ENCODE measurements at regions not wholly inside any gene's neighbourhood (a gene's known extent, or its start where the extent isn't known, plus 50 kb on each side); places are given as distances from the start of the nearest gene placed in this dataset.

DNA sequence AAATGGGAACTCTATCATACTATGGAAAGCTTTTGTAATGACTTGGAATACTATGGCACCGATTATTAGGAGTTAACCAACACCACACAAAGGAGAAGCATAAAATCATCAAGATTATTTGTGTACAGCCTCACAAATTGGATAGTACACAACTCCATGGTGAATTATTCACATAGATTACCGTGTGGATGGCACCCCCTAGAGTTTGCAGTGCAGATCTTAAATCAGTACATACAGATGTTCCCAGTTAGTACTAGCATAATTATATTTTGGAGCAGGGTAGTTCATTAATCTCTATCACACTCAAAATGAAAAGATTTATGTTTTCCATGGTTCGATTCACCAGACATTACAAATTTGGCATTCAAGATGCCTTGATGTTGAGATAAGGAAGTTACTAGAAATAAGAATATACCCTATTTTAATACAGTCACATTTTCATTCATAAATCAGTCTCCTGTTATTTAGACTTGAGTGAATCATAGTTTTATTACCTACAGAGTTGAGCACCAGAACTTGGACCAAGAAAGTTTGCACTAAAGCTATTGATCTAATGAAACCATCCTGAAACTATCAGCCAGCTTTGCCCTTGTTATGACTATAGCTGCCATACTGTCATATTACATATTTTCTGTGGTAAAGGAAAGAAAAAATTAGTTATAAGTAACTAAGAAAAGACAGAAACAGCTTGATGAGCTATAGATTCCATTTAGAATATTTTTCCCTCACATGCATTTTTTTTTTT, 531.8 kb downstream of the GLUD2 start (continued):
- TF ChIP-seq PHF20 (IDR thresholded peaks at IDR 0.05; ENCODE audit: partially characterized antibody): no peak
- TF ChIP-seq SMC3 (conservative IDR thresholded peaks at IDR 0.05; ENCODE audit: insufficient read depth, low read depth, low read length): 0 out of 2 replicates have a peak, but pooled peaks have one; percentile 31

DNA sequence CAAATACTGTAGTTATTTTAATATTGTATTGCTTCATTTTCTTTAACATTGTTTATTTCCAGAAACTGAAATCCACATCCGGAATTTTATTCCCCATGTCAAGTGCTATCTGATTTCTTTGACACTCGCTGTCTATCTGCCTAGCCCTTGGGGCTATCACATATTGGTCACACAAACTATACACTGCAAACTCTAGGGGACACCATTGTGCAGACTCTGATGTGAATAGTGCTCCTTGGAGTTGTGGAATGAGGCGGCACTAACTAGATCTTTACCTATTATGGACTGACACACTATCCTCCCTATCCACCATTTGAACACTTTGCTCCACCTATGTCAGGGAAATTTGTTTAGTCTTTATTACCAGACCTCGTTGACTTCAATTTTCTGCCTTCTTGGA, 534.5 kb downstream of the GLUD2 start:
- Histone ChIP-seq H3K79me2 (ENCODE audit: control insufficient read depth, insufficient read depth, low read length) (no peaks in the 10 kb centered on the region), H3K4me1 (replicated peaks in 1 of 2; ENCODE audit: control insufficient read depth in 2 of 2, insufficient read depth in 2 of 2, low read length in 2 of 2) (no peaks in the 10 kb centered on the region), H3K9me3 (replicated peaks; ENCODE audit: control insufficient read depth, insufficient read depth, low read depth, low read length) (no peaks in the 10 kb centered on the region), H3K27me3 (ENCODE audit: control insufficient read depth in 2 of 2, insufficient read depth in 2 of 2, low read length in 2 of 2) (no peaks in the 10 kb centered on the region), H3K9ac (ENCODE audit: insufficient read depth in 1 of 2, low read depth in 2 of 2, low read length in 2 of 2) (no peak overlapping the region), H3K9me1 (ENCODE audit: control insufficient read depth, insufficient read depth, low read length) (no peaks in the 10 kb centered on the region), H3K4me3 (no peak overlapping the region), H3K36me3 (ENCODE audit: control insufficient read depth, insufficient read depth, low read length) (no peaks in the 10 kb centered on the region), H3K4me2 (ENCODE audit: insufficient read depth, low read length) (no peak overlapping the region), H2AFZ (ENCODE audit: low read depth, low read length) (no peak overlapping the region), H4K20me1 (replicated peaks; ENCODE audit: control insufficient read depth, insufficient read depth, low read length) (no peaks in the 10 kb centered on the region), H3K27ac (ENCODE audit: extremely low read depth, low read depth, low read length) (no peak overlapping the region)
- BruUV-seq (replicated peaks): no TSS peak
- in situ Hi-C loops (cut with MboI) (no loop called here), intact Hi-C loops (cut with micrococcal nuclease) (no loop called here)
- FAIRE-seq (no peak), DNase-seq (ENCODE audit: extremely low read depth in 1 of 4, low spot score in 3 of 4) (peak in 1 of 4 experiments; percentile 2), ATAC-seq (no peak)
- TF ChIP-seq POLR2H (tag; IDR thresholded peaks at IDR 0.05; ENCODE audit: low read depth) (no peak), RAD21 (CRISPR knock-in tag; conservative IDR thresholded peaks at IDR 0.05 in 1 of 2, IDR thresholded peaks at IDR 0.05 in 1 of 2) (peak in 1 of 2 experiments; percentile 16; a peak in 1 of 4 replicates)
- ChIA-PET CTCF (ENCODE audit: low intra/inter-chr PET ratio) (no interaction called here), POLR2A (no interaction called here)
- 17% methylated on average over 3 of the region's 4 CpGs for WGBS (ENCODE audit: insufficient coverage, low coverage, missing lambda C conversion rate)

Measured in K562 (cell line).